Left lung (tissue), 4 donors: ENCODE measurements at regions not wholly inside any gene's neighbourhood (a gene's known extent, or its start where the extent isn't known, plus 50 kb on each side); places are given as distances from the start of the nearest gene placed in this dataset.
"Not testable (repeated sequence)": the region's sequence is repeated elsewhere in the genome, so short reads cannot be mapped to it uniquely, and the experiment has no call there.

ENCODE experiments used
- ATAC-seq: fragments of 200-7000 bp; cut with Tn5 transposase; one replicate; pipeline ENCODE4 v1.9.1; 2020; ENCODE audit warnings: moderate library complexity
- DNase-seq, 4 donors: peaks; one replicate each; pipeline ENCODE4 v3.0.0-alpha.2; 2013 to 2020
- H3K27ac ChIP-seq, 2 donors: fragments of 200-600 bp; sonication (generic) in 1 of 2; one replicate each; pipeline versions ENCODE4 v1.5.0 to v1.8.0; 2020 to 2021
- H3K27me3 ChIP-seq, 2 donors: fragments of 200-600 bp; sonication (generic) in 1 of 2; one replicate each; pipeline versions ENCODE4 v1.5.0 to v1.8.0; 2020 to 2021
- H3K36me3 ChIP-seq, 2 donors: fragments of 200-600 bp; sonication (generic) in 1 of 2; one replicate each; pipeline versions ENCODE4 v1.5.0 to v1.8.0; 2020 to 2021
- H3K4me1 ChIP-seq, 2 donors: fragments of 200-600 bp; one replicate each; pipeline ENCODE4 v1.8.0; 2021
- H3K4me3 ChIP-seq, 2 donors: fragments of 200-600 bp; sonication (generic) in 1 of 2; one replicate each; pipeline versions ENCODE4 v1.5.0 to v1.8.0; 2020 to 2021; ENCODE audit warnings: mild to moderate bottlenecking in 1 of 2
- H3K9me3 ChIP-seq, 2 donors: fragments of 200-600 bp; sonication (generic) in 1 of 2; one replicate each; pipeline versions ENCODE4 v1.5.0 to v1.8.0; 2020 to 2021
- intact Hi-C, 2 donors: fragments of 100-400 bp; cut with DNase I; formaldehyde crosslinking; loops; one replicate each; pipeline versions ENCODE4 v1.11.2 to v1.14.2; 2022
- TF ChIP-seq, protein P1 (sequence below), 2 donors: fragments of 200-600 bp; sonication (generic) in 1 of 2; IDR thresholded peaks; one replicate each; pipeline versions ENCODE4 v1.5.0 to v1.8.0; 2021; ENCODE audit warnings: antibody characterized with exemption in 2 of 2
- donor health status: DM: no; HTN: yes; CAD: no.
- donor health status: DM: no; HTN: no; CAD: no.

DNA sequence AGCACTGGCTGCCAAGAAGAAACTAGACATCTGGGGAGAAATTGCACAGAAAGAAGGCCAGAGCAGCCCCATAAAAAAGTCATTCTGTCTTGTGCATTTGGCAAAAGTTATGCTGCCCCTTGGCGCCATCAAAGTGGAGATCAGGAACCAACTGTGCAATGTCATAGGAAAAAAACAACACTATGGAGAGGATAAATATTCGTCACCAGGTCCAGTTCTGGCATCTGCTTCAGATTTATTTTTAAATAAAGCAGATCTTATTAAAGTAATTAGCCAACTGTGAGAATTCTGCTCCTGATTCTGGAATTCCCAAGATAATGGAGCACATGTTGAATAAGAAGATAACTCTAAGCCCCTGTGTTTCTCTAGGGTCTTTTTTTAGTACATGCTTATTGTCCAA is 500.0 kb upstream of the IL12A start:
- H3K27ac ChIP-seq = no peak overlapping the region
- no peaks in the 10 kb centered on the region for H3K36me3 ChIP-seq
- H3K27me3 ChIP-seq = no peaks in the 10 kb centered on the region
- TF ChIP-seq, protein P1, sequence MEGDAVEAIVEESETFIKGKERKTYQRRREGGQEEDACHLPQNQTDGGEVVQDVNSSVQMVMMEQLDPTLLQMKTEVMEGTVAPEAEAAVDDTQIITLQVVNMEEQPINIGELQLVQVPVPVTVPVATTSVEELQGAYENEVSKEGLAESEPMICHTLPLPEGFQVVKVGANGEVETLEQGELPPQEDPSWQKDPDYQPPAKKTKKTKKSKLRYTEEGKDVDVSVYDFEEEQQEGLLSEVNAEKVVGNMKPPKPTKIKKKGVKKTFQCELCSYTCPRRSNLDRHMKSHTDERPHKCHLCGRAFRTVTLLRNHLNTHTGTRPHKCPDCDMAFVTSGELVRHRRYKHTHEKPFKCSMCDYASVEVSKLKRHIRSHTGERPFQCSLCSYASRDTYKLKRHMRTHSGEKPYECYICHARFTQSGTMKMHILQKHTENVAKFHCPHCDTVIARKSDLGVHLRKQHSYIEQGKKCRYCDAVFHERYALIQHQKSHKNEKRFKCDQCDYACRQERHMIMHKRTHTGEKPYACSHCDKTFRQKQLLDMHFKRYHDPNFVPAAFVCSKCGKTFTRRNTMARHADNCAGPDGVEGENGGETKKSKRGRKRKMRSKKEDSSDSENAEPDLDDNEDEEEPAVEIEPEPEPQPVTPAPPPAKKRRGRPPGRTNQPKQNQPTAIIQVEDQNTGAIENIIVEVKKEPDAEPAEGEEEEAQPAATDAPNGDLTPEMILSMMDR (IDR thresholded peaks at IDR 0.05) = no peak
- peaks cover 0 to 16% of the 10 kb centered on the region in 2 donors for H3K9me3 ChIP-seq
- ATAC-seq (no peak), DNase-seq (no peak)
- no peak overlapping the region for H3K4me3 ChIP-seq
- intact Hi-C loops = no loop called here
- H3K4me1 ChIP-seq = no peaks in the 10 kb centered on the region

DNA sequence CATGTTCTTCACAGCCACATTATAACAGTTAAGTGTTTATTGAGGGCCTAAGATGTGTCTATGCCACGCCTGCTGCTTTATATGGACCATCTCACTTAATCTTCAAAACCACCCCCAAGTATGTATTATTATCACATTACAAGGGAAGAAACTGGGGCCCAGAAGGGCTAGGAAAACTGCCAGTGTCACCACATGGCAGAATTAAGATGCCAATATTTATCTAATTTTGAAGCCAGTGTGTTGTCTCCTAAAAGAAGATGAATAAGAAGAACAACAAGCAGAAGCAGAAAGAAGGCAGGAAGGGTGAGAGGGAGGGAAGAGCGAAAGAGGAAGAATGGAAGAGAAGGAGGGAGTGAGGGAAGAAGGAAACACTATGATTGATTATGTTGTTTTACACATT is 491.3 kb upstream of the IL12A start:
- H3K27me3 ChIP-seq = no peaks in the 10 kb centered on the region
- TF ChIP-seq, protein P1 (IDR thresholded peaks at IDR 0.05) = no peak
- ATAC-seq = no peak
- intact Hi-C loops = no loop called here
- no peak overlapping the region for H3K4me3 ChIP-seq
- DNase-seq = no peak
- H3K36me3 ChIP-seq = no peaks in the 10 kb centered on the region
- H3K4me1 ChIP-seq = no peaks in the 10 kb centered on the region
- no peak overlapping the region for H3K27ac ChIP-seq
- peaks cover 0 to 2% of the 10 kb centered on the region in 2 donors for H3K9me3 ChIP-seq

DNA sequence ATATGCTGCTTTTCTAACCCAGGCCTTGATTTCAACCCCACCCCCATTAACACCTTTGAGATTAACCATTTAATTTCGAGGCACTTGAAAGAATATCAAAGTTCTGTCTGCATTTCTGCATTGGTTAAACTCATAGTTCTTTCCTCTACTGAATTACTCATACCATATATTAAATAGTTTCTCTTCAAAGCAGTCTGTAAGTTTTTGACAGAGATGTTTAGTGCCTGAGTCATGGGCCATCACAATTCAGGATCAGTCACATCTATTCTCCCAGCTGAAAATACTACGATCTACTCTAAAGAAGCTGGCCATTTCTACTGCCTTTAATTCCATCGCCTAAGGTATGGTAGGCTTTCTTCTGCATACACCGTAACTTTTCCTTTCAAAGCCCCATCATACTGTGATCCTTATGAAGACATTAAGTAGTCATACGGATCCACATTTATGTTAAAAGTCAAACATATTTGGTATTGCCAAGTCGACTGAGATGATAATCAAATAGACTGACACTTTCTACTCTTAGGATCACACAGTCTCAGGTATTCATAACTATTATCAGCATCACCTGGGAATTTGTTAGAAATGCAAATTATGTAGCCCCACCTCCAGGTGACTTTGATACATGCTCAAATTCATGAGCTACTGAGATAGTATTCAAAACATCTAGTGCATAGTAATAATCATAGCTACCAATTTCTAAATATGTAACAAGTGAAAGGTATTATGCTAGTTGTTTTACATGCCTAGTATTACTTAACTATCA is 489.4 kb upstream of the IL12A start:
- Histone ChIP-seq H3K4me3 (no peak overlapping the region), H3K27ac (no peak overlapping the region), H3K4me1 (no peaks in the 10 kb centered on the region), H3K36me3 (no peaks in the 10 kb centered on the region), H3K27me3 (no peaks in the 10 kb centered on the region), H3K9me3 (peaks cover 0 to 2% of the 10 kb centered on the region in 2 donors)
- peak; percentile 27 for ATAC-seq
- TF ChIP-seq, protein P1 (IDR thresholded peaks at IDR 0.05) = no peak
- intact Hi-C loops = no loop called here
- DNase-seq = no peak

DNA sequence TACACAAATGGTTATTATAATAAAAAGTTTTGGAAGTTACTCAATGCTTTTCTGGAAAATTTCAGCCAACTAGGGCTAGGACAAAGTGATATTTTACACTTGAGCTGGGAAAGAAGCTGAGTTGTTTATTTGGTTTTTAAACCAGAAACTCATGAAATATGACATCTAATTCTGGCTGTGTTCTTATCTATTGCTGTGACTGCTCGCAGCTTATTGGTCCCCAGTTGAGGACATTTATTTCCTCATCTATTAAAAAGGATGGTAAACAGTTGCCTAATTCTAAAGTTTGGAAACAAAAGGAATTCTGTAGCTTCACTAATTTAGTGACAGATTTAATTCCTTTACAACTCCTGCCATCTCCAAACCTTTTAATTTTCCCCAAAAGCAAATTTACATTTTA is 487.6 kb upstream of the IL12A start:
- no peak overlapping the region for H3K27ac ChIP-seq
- TF ChIP-seq, protein P1 (IDR thresholded peaks at IDR 0.05) = no peak
- DNase-seq = no peak
- H3K4me3 ChIP-seq = no peak overlapping the region
- no peaks in the 10 kb centered on the region for H3K27me3 ChIP-seq
- peaks cover 0 to 2% of the 10 kb centered on the region in 2 donors for H3K9me3 ChIP-seq
- H3K4me1 ChIP-seq = no peaks in the 10 kb centered on the region
- intact Hi-C loops = no loop called here
- no peak for ATAC-seq
- H3K36me3 ChIP-seq = no peaks in the 10 kb centered on the region

DNA sequence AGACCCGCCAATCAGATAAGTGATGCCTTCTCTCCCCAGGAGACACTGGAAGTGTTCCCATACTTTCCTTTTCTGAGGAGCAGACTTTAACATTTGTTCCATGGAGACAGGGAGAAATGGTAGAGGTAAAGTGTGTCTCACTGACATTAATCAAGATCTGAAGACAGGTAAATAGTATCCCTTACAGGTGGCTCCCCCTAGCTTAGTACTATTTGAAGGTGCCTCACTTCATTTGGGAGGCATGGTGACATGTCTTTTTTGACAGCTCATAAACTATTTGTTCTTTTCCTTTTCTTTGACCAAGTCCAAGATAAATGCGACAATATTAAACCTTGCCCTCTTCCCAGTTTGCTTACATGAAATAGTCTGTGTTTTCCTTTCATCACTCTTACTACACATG is 485.6 kb upstream of the IL12A start:
- Histone ChIP-seq H3K4me1 (no peaks in the 10 kb centered on the region), H3K27me3 (no peaks in the 10 kb centered on the region), H3K9me3 (peaks cover 0 to 3% of the 10 kb centered on the region in 2 donors), H3K27ac (no peak overlapping the region), H3K4me3 (no peak overlapping the region), H3K36me3 (no peaks in the 10 kb centered on the region)
- DNase-seq = no peak
- TF ChIP-seq, protein P1 (IDR thresholded peaks at IDR 0.05) = no peak
- intact Hi-C loops = no loop called here
- no peak for ATAC-seq

DNA sequence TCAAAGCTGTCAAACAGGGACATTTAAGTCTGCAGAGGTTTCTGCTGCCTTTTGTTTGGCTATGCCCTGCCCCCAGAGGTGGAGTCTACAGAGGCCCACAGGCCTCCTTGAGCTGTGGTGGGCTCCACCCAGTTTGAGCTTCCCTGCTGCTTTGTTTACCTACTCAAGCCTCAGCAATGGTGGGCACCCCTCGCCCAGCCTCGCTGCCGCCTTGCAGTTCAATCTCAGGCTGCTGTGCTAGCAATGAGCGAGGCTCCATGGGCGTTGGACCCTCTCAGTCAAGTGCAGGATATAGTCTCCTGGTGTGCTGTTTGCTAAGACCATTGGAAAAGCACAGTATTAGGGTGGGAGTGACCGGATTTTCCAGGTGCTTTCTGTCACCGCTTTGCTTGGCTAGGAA is 477.6 kb upstream of the IL12A start:
- ATAC-seq, H3K4me1 ChIP-seq, H3K4me3 ChIP-seq, H3K36me3 ChIP-seq, intact Hi-C loops, H3K27me3 ChIP-seq, H3K27ac ChIP-seq, H3K9me3 ChIP-seq: not testable (repeated sequence)
- peak in 1 of 4 donors; percentile 56 for DNase-seq
